OCI-LY1 (cell line): ENCODE measurements at regions not wholly inside any gene's neighbourhood (a gene's known extent, or its start where the extent isn't known, plus 50 kb on each side); places are given as distances from the start of the nearest gene placed in this dataset.

Experiments used
- H2AFZ ChIP-seq: fragments of 200-600 bp; sonication (generic), shearing (Covaris generic); 2 replicates; pipeline ENCODE4 v1.6.0; 2014; ENCODE audit warnings: antibody characterized with exemption, mild to moderate bottlenecking, low read length
- H3F3A ChIP-seq: fragments of 200-600 bp; sonication (generic), shearing (Covaris generic); 2 replicates; pipeline ENCODE4 v1.6.0; 2014; ENCODE audit warnings: mild to moderate bottlenecking, antibody characterized with exemption, low read length, moderate library complexity; ENCODE audit not compliant: insufficient read depth
- H3K27ac ChIP-seq: fragments of 200-600 bp; sonication (generic); 2 replicates; pipeline ENCODE4 v1.5.1; 2014; ENCODE audit warnings: low read length, mixed run types, mild to moderate bottlenecking, low read depth; ENCODE audit not compliant: poor library complexity, severe bottlenecking
- H3K27me3 ChIP-seq: fragments of 200-600 bp; sonication (generic); 2 replicates; pipeline ENCODE4 v1.6.0; 2014; ENCODE audit warnings: antibody characterized with exemption, mild to moderate bottlenecking, low read length, moderate library complexity; ENCODE audit not compliant: insufficient read depth
- H3K36me3 ChIP-seq: fragments of 200-600 bp; sonication (generic); 2 replicates; pipeline ENCODE4 v1.6.1; 2014; ENCODE audit warnings: mild to moderate bottlenecking, antibody characterized with exemption, low read length, moderate library complexity, mixed read lengths; ENCODE audit not compliant: insufficient read depth
- H3K4me1 ChIP-seq: fragments of 200-600 bp; sonication (generic); 2 replicates; pipeline ENCODE4 v1.5.1; 2014; ENCODE audit warnings: mild to moderate bottlenecking, low read length, moderate library complexity; ENCODE audit not compliant: insufficient read depth, severe bottlenecking
- H3K4me2 ChIP-seq: fragments of 200-600 bp; sonication (generic), shearing (Covaris generic); 2 replicates; pipeline ENCODE4 v1.6.1; 2014; ENCODE audit warnings: low read length
- H3K4me3 ChIP-seq: fragments of 200-600 bp; sonication (generic); 2 replicates; pipeline ENCODE4 v1.5.1; 2014; ENCODE audit warnings: low read length, low read depth, mild to moderate bottlenecking, mixed read lengths; ENCODE audit not compliant: poor library complexity, severe bottlenecking
- H3K79me2 ChIP-seq: fragments of 200-600 bp; shearing (Covaris generic); 2 replicates; pipeline ENCODE4 v1.6.1; 2016; ENCODE audit warnings: mixed run types, low read length, mixed read lengths; ENCODE audit not compliant: insufficient read depth
- H3K9ac ChIP-seq: fragments of 200-600 bp; sonication (generic), shearing (Covaris generic); 2 replicates; pipeline ENCODE4 v1.6.1; 2014; ENCODE audit warnings: mild to moderate bottlenecking, low read length, mixed read lengths
- H3K9me2 ChIP-seq: fragments of 200-600 bp; sonication (generic), shearing (Covaris generic); 2 replicates; pipeline ENCODE4 v1.6.1; 2014; ENCODE audit warnings: low read depth, mild to moderate bottlenecking, low read length, mixed read lengths
- H3K9me3 ChIP-seq: fragments of 200-600 bp; shearing (Covaris generic); 2 replicates; pipeline ENCODE4 v1.6.1; 2014; ENCODE audit warnings: low read length, mixed read lengths
- H4K20me1 ChIP-seq: fragments of 200-600 bp; sonication (generic), shearing (Covaris generic); 2 replicates; pipeline ENCODE4 v1.6.0; 2016; ENCODE audit warnings: mild to moderate bottlenecking, low read length; ENCODE audit not compliant: insufficient read depth
- CTCF ChIP-seq: fragments of 200-600 bp; sonication (generic), shearing (Covaris generic); IDR thresholded peaks from 2 replicates; pipeline ENCODE4 v1.5.1; 2017; ENCODE audit warnings: mild to moderate bottlenecking, antibody characterized with exemption, low read length, moderate library complexity, mixed read lengths
- EZH2 ChIP-seq: fragments of 200-600 bp; sonication (generic), shearing (Covaris generic); IDR thresholded peaks from 2 replicates; pipeline ENCODE4 v1.8.0; 2017; ENCODE audit warnings: borderline replicate concordance, mixed run types, mild to moderate bottlenecking, antibody characterized with exemption, low read length, moderate library complexity, mixed read lengths

- Histone ChIP-seq H3K4me3 (no peak overlapping the region), H3K9ac (no peak overlapping the region), H3K9me2 (no peaks in the 10 kb centered on the region), H3K4me1 (no peaks in the 10 kb centered on the region), H3K79me2 (no peaks in the 10 kb centered on the region), H3K27ac (no peak overlapping the region), H3K4me2 (no peak overlapping the region), H3K27me3 (no peaks in the 10 kb centered on the region; the same call in 1 of the 2 replicates), H4K20me1 (no peaks in the 10 kb centered on the region), H2AFZ (no peak overlapping the region), H3K36me3 (no peaks in the 10 kb centered on the region), H3K9me3 (no peaks in the 10 kb centered on the region), H3F3A (no peaks in the 10 kb centered on the region)
- TF ChIP-seq EZH2 (no peak), CTCF (no peak)
Measured at GRCh38 chr16:22726868-22727267, 87.1 kb upstream of the HS3ST2 start.

- H3F3A ChIP-seq = no peaks in the 10 kb centered on the region
- H3K36me3 ChIP-seq = no peaks in the 10 kb centered on the region
- H3K79me2 ChIP-seq = no peaks in the 10 kb centered on the region
- H3K9ac ChIP-seq = no peak overlapping the region
- no peaks in the 10 kb centered on the region; the same call in 1 of the 2 replicates for H3K27me3 ChIP-seq
- H3K9me2 ChIP-seq = no peaks in the 10 kb centered on the region
- H3K9me3 ChIP-seq = no peaks in the 10 kb centered on the region
- H3K4me2 ChIP-seq = no peak overlapping the region
- no peaks in the 10 kb centered on the region for H4K20me1 ChIP-seq
- H3K4me3 ChIP-seq = no peak overlapping the region
- no peak overlapping the region for H3K27ac ChIP-seq
- no peak overlapping the region for H2AFZ ChIP-seq
- H3K4me1 ChIP-seq = no peaks in the 10 kb centered on the region
- TF ChIP-seq EZH2 (no peak), CTCF (no peak)
Measured at GRCh38 chr16:22727285-22728166, 86.4 kb upstream of the HS3ST2 start.

GRCh38 chr16:22728167-22728836 lies 85.7 kb upstream of the HS3ST2 start:
- Histone ChIP-seq H3K4me1 (no peaks in the 10 kb centered on the region), H3K79me2 (no peaks in the 10 kb centered on the region), H2AFZ (no peak overlapping the region), H3K27ac (no peak overlapping the region), H4K20me1 (no peaks in the 10 kb centered on the region), H3F3A (no peaks in the 10 kb centered on the region), H3K4me2 (no peak overlapping the region), H3K9me2 (no peaks in the 10 kb centered on the region), H3K4me3 (no peak overlapping the region), H3K9me3 (no peaks in the 10 kb centered on the region), H3K9ac (no peak overlapping the region), H3K36me3 (no peaks in the 10 kb centered on the region), H3K27me3 (no peaks in the 10 kb centered on the region)
- no peak for TF ChIP-seq CTCF
- TF ChIP-seq EZH2 = no peak
